HL-60 (cell line): ENCODE measurements at regions not wholly inside any gene's neighbourhood (a gene's known extent, or its start where the extent isn't known, plus 50 kb on each side); places are given as distances from the start of the nearest gene placed in this dataset.

Source experiments
- CTCF ChIP-seq: IDR thresholded peaks from one replicate; pipeline ENCODE4 v1.5.1; 2011; ENCODE audit warnings: low read length, control low read depth, inconsistent platforms; ENCODE audit not compliant: insufficient read depth
- GABPA ChIP-seq: IDR thresholded peaks from 2 replicates; pipeline ENCODE4 v1.6.1; 2012; ENCODE audit warnings: low read depth
- POLR2AphosphoS5 ChIP-seq: IDR thresholded peaks from 2 replicates; pipeline ENCODE4 v1.6.1; 2012; ENCODE audit warnings: low read depth
- SPI1 ChIP-seq: IDR thresholded peaks from 2 replicates; pipeline ENCODE4 v1.6.1; 2012; ENCODE audit warnings: low read depth, mild to moderate bottlenecking, borderline replicate concordance
- TF ChIP-seq, protein P1 (sequence below): IDR thresholded peaks from 2 replicates; pipeline ENCODE4 v1.6.1; 2012; ENCODE audit warnings: low read depth; ENCODE audit not compliant: insufficient replicate concordance

DNA sequence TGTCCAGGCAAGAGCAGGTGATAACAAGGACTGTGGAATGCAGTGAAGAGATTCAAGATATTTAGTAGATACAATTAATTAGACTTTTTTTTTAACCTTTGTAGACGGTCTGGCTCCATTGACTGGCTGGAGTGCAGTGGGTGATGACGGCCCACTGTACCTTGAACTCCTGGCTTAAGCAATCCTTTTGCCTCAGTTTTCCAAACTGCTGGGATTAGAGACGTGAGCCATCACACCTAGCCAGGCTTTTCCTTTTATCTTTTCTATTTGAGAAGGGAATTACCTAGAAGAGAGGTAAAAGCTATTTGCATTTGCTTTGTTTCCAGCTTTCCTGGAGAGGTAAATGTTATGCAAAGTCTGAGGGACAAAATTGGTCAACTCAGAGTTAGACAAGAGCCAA is 213.0 kb upstream of the MAGI2 start:
- TF ChIP-seq CTCF (no peak), POLR2AphosphoS5 (no peak), SPI1 (no peak), GABPA (no peak)
- TF ChIP-seq, protein P1, sequence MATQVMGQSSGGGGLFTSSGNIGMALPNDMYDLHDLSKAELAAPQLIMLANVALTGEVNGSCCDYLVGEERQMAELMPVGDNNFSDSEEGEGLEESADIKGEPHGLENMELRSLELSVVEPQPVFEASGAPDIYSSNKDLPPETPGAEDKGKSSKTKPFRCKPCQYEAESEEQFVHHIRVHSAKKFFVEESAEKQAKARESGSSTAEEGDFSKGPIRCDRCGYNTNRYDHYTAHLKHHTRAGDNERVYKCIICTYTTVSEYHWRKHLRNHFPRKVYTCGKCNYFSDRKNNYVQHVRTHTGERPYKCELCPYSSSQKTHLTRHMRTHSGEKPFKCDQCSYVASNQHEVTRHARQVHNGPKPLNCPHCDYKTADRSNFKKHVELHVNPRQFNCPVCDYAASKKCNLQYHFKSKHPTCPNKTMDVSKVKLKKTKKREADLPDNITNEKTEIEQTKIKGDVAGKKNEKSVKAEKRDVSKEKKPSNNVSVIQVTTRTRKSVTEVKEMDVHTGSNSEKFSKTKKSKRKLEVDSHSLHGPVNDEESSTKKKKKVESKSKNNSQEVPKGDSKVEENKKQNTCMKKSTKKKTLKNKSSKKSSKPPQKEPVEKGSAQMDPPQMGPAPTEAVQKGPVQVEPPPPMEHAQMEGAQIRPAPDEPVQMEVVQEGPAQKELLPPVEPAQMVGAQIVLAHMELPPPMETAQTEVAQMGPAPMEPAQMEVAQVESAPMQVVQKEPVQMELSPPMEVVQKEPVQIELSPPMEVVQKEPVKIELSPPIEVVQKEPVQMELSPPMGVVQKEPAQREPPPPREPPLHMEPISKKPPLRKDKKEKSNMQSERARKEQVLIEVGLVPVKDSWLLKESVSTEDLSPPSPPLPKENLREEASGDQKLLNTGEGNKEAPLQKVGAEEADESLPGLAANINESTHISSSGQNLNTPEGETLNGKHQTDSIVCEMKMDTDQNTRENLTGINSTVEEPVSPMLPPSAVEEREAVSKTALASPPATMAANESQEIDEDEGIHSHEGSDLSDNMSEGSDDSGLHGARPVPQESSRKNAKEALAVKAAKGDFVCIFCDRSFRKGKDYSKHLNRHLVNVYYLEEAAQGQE, result no peak
